Psoas muscle (tissue), 7 donors: ENCODE measurements at regions not wholly inside any gene's neighbourhood (a gene's known extent, or its start where the extent isn't known, plus 50 kb on each side); places are given as distances from the start of the nearest gene placed in this dataset.

Experiments used
- ATAC-seq, 4 donors: fragments of 200-7000 bp; cut with Tn5 transposase; one replicate each; pipeline ENCODE4 v1.9.1; 2020; ENCODE audit warnings: moderate library complexity in 3 of 4, mild to moderate bottlenecking in 2 of 4
- DNase-seq, 2 donors: peaks; one replicate each; pipeline ENCODE4 v3.0.0-alpha.2; 2020
- H3K27ac ChIP-seq: fragments of 200-600 bp; one replicate; pipeline ENCODE4 v1.8.0; 2022
- H3K27me3 ChIP-seq, 3 donors: fragments of 200-600 bp in 1 of 3; one replicate each; pipeline versions ENCODE4 v1.6.1 to v1.8.0; 2013 to 2022; ENCODE audit warnings: low read length in 2 of 3, mild to moderate bottlenecking in 2 of 3, moderate library complexity in 1 of 3; ENCODE audit not compliant: insufficient read depth in 3 of 3
- H3K36me3 ChIP-seq, 2 donors: fragments of 200-600 bp in 1 of 2; one replicate each; pipeline versions ENCODE4 v1.6.1 to v1.8.0; 2013 to 2022; ENCODE audit warnings: low read depth in 1 of 2, mild to moderate bottlenecking in 1 of 2, moderate library complexity in 1 of 2; ENCODE audit not compliant: insufficient read depth in 1 of 2
- H3K4me1 ChIP-seq: fragments of 200-600 bp; one replicate; pipeline ENCODE4 v1.8.0; 2022
- H3K4me3 ChIP-seq: fragments of 200-600 bp; one replicate; pipeline ENCODE4 v1.8.0; 2022; ENCODE audit warnings: mild to moderate bottlenecking
- H3K9me3 ChIP-seq: fragments of 200-600 bp; one replicate; pipeline ENCODE4 v1.8.0; 2022
- WGBS, 3 donors: extraction: QIAGEN DNeasy Blood & Tissue Kit; methylation state at CpG; one replicate each; pipeline versions ENCODE4 v1.1.6 to v1.1.7; 2013; 5-methylcytosine and 5-hydroxymethylcytosine counted together
- intact Hi-C, 2 donors: fragments of 100-400 bp; cut with DNase I; formaldehyde crosslinking; loops; one replicate each; pipeline versions ENCODE4 v1.11.0 to v1.14.2; 2022
- TF ChIP-seq, protein P1 (sequence below): fragments of 200-600 bp; IDR thresholded peaks from one replicate; pipeline ENCODE4 v1.8.0; 2022; ENCODE audit warnings: antibody characterized with exemption
- donor health status: healthy with polysubstance abuse.
- donor health status: DM: no; HTN: no; CAD: no; lungs with moderate emphysema.
- donor health status: Bipolar disorder and iron deficiency.
- donor health status: healthy.
- donor health status: DM: yes; HTN: yes; CAD: no.
- donor health status: DM: no; HTN: no; CAD: no.
- donor health status: DM: yes; HTN: yes; CAD: no.

DNA sequence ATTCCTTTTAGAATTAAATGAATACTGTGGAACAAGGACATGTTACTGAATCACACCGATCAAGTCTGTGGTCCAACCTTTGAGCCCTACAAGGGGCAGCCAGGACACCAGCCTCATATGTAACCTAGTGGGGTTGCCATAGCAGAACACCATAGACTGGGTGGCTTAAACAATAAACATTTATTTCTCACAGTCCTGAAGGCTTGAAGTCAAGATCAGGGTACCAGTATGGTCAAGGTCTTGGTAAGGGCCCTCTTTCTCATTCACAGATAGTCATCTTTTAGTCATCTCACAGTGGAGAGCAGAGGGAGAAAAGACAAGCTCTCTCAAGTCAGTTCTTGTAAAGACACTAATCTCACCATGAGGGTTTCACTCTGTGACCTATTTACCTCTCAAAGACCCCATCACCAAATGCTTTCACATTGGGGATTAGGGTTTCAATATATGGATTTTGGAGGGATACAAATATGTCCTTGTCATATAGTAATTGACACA lies 422.5 kb downstream of the GADD45G start:
- intact Hi-C loops: no loop called here
- TF ChIP-seq, protein P1, sequence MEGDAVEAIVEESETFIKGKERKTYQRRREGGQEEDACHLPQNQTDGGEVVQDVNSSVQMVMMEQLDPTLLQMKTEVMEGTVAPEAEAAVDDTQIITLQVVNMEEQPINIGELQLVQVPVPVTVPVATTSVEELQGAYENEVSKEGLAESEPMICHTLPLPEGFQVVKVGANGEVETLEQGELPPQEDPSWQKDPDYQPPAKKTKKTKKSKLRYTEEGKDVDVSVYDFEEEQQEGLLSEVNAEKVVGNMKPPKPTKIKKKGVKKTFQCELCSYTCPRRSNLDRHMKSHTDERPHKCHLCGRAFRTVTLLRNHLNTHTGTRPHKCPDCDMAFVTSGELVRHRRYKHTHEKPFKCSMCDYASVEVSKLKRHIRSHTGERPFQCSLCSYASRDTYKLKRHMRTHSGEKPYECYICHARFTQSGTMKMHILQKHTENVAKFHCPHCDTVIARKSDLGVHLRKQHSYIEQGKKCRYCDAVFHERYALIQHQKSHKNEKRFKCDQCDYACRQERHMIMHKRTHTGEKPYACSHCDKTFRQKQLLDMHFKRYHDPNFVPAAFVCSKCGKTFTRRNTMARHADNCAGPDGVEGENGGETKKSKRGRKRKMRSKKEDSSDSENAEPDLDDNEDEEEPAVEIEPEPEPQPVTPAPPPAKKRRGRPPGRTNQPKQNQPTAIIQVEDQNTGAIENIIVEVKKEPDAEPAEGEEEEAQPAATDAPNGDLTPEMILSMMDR: no peak
- no peak overlapping the region for H3K4me3 ChIP-seq
- DNase-seq (no peak), ATAC-seq (no peak)
- no peaks in the 10 kb centered on the region for H3K4me1 ChIP-seq
- H3K36me3 ChIP-seq: no peaks in the 10 kb centered on the region
- WGBS, 3 donors: 95 to 100% (median 97%) methylated on average over 1 of the region's 1 CpG
- H3K27me3 ChIP-seq: no peaks in the 10 kb centered on the region
- H3K9me3 ChIP-seq: no peaks in the 10 kb centered on the region
- no peak overlapping the region for H3K27ac ChIP-seq

DNA sequence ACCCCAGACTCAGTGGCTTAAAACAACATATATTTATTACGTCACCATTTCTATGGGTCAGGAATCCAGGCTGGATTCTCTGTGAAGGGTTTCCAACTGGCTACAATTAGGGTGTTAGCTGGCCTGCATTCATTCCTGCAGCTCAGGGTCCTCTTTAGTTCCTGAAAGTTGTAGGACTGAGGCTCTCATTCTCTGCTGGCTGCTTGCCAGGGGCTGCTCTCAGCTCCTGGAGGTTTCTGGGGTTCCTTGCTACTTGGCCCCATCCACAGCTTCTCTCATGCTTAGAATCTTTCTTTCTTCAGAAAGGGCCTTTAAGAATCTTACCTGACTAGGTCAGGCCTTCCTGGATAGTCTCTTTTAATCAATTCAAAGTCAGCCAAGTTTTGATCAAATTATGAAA lies 424.6 kb downstream of the GADD45G start:
- DNase-seq (no peak), ATAC-seq (no peak)
- Histone ChIP-seq H3K36me3 (no peaks in the 10 kb centered on the region), H3K9me3 (no peaks in the 10 kb centered on the region), H3K27ac (no peak overlapping the region), H3K4me1 (no peaks in the 10 kb centered on the region), H3K4me3 (no peak overlapping the region), H3K27me3 (no peaks in the 10 kb centered on the region)
- TF ChIP-seq, protein P1: no peak
- intact Hi-C loops: no loop called here
- WGBS, 3 donors: 52 to 71% (median 64%) methylated on average over 1 of the region's 1 CpG

DNA sequence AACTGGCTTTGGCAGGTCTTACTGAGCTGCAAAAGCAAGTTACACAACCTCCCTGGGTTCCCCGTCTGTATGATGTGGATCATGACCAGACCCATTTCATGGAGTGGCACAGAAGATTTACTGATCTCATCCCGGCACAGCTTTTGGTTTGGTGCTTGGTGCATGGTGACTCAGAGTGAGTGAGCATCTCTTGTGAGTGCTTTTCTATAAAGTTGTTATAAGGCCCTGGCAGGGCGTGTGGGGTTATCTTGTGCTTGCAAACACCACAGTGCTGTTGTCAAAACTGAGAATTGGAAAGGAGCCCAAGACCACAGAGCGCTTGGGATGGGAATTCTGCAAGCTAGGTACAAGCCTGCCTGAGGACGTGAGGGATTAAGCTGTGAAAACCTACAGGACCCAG lies 425.2 kb downstream of the GADD45G start:
- TF ChIP-seq, protein P1: no peak
- ATAC-seq: no peak
- Histone ChIP-seq H3K27me3 (no peaks in the 10 kb centered on the region), H3K4me1 (no peaks in the 10 kb centered on the region), H3K4me3 (no peak overlapping the region), H3K27ac (no peak overlapping the region), H3K9me3 (no peaks in the 10 kb centered on the region), H3K36me3 (no peaks in the 10 kb centered on the region)
- intact Hi-C loops: no loop called here
- no peak for DNase-seq
- 93 to 94% (median 94%) methylated on average over 5 of the region's 5 CpGs for WGBS, 3 donors

DNA sequence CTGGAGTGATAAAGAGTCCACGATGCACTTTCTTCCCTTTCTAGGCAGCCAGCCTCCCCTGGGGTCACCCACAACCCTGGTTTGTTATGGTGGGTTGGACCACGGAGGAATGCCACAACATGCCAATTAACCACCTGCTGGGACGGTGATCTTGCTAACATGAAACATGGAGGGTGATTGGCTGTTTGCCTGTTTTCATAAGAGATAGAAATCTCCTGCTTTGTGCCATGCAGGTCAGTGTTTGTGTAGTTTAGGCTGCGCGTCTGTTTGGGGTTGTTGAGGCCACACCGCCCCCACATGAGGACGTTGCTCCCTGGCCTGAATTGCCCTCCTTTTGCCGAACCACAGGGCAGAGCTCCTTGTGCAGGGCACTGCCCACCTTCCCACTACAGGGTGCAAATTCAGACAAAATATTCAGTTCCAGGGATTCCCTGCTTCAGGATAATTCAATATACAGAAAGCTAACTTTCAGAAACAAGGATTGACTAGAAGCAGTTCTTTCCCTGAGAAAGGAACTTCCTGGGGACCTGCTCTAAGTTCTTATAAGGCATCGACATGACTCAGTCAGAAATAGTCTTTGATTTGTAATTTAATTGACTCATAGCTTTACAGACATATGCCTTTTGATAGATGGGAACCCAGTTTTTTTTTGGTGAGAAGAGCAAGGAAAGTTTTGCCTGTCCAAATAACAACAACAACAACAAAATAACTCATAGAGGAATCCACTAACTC lies 427.6 kb downstream of the GADD45G start:
- no peak for ATAC-seq
- no peak for DNase-seq
- Histone ChIP-seq H3K27me3 (no peaks in the 10 kb centered on the region), H3K36me3 (no peaks in the 10 kb centered on the region), H3K27ac (no peak overlapping the region), H3K4me3 (no peak overlapping the region), H3K4me1 (no peaks in the 10 kb centered on the region), H3K9me3 (no peaks in the 10 kb centered on the region)
- intact Hi-C loops: no loop called here
- TF ChIP-seq, protein P1: no peak
- WGBS, 3 donors: 62 to 76% (median 69%) methylated on average over 9 of the region's 9 CpGs
